Muscle of arm (tissue), 1 donor: ENCODE measurements at regions not wholly inside any gene's neighbourhood (a gene's known extent, or its start where the extent isn't known, plus 50 kb on each side); places are given as distances from the start of the nearest gene placed in this dataset.
"Not testable (repeated sequence)": the region's sequence is repeated elsewhere in the genome, so short reads cannot be mapped to it uniquely, and the experiment has no call there.

Experiments
- DNase-seq: peaks from one replicate; pipeline ENCODE4 v3.0.0-alpha.2; 2013

DNA sequence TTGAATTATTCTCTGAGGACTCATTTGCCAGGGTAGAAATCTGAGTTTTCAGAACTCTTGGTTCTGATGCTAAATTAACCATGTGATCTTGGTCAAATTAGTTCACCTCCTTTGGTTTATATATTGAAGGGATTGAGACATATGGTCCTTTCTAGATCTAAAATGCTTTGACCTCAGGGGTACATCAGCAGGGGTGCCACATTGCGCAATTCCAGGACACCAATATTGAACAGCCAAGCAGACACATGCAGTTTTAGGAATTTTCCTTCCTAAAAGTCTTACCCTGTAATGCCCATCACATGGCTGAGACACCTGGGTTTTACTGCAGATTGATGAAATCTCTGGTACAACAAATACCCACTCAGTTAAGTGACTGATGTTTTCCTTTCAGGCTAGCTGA is 254.4 kb upstream of the NCAM1 start:
- no peak for DNase-seq

DNA sequence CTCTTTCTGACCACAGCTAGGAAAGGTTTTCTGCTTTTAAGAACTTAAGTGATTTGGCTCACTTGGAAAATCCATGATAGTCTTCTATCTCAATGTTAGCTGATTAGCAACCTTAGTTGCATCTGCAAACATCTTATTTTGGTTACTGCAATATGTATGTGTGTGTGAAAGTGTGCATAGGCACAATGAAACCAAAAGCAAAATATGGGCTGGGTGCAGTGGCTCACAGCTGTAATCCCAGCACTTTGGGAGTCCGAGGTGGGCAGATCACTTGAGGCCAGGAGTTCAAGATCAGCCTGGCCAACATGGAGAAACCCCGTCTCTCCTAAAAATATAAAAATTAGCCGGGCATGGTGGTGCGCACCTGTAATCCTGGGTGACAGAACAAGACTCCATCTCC is 246.9 kb upstream of the NCAM1 start:
- not testable (repeated sequence) for DNase-seq

DNA sequence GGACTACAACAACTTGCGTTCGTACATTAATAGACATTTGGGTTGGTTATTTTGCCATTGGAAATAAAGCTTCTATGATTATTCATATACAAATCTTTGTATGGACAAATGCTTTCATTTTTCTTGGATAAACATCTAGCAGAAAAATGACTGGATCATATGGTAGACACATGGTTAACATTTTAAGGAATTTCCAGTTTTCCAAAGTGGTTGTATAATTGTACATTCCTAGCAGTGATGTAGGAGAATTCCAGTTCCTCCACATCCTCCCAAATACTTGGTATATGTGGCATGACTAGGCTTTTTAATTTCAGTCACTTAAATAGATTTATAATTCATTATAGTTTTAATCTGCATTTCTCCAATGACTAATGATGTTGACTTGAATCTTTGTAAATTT is 246.2 kb upstream of the NCAM1 start:
- DNase-seq: no peak

DNA sequence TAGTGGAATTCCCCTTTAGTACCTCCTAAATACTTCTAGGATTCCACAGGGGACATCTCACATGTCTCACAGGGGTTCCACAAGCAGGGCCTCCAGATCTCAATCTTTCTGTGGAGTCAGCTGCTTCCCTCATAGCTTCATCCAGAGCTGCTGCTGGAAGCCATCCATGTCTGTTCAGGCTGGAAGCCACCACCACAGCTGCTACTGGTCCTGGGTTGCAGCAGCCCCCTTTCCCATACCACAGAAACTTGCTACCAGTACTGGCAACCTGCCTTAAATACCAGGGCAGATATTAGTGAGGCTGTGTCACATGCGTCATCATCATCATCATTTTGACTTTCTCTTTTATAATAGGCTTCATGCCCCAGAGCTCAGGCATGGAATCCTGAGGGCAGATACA is 242.7 kb upstream of the NCAM1 start:
- peak; percentile 35 for DNase-seq

DNA sequence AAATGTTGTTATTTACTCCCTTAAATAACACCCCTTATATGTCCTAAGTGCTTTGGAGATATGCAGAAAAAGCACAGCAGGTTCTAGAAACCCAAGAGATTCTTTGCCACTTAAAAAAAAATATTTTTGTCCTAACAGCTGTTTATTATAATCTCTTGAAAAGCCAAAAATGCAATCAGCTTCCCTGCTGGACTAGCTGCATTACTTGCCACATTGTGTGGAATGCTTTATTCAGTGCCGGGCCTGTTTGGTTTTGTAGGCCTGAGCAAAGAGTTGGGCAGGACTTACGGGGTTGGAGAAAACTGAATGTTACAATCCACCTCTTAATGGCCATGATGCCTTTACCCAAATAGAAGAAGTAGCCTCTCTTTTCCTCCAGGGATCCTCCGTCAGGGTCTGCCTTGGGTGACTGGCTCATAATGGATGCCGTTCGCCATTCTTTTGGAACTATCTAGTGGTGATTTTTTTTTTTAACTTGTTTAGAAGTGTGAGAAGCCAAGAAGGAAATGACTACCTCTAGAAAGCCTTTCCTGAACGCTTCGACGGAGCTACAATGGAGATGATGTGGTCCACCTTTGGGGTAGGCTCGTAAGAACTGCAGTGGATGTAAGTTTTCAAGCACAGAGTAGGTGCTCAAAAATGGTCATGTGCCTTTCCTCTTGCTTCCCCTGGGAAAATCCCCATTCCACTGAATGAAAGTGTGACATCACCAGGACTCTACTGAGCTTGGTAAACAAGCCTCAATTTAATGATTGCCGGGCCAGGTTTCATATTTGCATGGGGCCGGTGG is 241.3 kb upstream of the NCAM1 start:
- DNase-seq: no peak

DNA sequence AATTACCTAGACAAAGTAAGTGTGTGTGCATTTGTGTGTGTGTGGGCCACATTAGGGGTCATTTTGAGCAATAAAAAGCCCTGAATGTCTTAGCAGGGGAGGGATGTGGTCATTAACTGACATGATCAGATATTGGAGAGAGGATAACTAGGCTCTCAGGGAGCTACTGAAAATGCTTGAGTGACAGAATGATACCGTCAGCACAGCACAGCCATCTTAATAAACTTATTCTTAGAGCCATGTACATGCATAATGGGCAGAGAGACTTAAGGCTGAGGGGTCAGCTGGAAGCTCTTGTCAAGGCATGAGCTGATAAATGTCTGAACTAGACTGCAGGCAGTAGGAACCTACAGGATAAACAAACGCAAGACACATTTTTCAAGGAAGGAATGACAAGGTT is 239.1 kb upstream of the NCAM1 start:
- DNase-seq: no peak

DNA sequence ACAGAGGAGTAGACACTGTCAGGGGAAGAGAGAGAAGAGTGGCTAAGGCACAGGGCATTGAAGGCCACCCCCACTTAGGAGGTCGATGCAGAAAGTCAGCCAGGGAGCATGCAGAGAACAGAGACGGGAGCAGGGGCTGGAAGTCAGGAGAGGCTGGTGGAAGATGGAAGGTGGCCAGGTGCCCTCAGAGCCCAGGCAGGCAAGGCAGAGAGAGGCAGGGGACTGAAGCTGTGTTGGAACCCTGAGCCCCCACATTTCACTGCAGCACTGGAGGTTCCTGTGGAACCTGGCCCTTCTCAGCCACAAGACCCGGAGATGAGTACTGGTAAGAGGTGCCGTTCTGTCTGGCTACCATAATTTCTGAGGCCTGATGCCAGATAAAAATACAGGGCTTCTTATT is 238.3 kb upstream of the NCAM1 start:
- no peak for DNase-seq

DNA sequence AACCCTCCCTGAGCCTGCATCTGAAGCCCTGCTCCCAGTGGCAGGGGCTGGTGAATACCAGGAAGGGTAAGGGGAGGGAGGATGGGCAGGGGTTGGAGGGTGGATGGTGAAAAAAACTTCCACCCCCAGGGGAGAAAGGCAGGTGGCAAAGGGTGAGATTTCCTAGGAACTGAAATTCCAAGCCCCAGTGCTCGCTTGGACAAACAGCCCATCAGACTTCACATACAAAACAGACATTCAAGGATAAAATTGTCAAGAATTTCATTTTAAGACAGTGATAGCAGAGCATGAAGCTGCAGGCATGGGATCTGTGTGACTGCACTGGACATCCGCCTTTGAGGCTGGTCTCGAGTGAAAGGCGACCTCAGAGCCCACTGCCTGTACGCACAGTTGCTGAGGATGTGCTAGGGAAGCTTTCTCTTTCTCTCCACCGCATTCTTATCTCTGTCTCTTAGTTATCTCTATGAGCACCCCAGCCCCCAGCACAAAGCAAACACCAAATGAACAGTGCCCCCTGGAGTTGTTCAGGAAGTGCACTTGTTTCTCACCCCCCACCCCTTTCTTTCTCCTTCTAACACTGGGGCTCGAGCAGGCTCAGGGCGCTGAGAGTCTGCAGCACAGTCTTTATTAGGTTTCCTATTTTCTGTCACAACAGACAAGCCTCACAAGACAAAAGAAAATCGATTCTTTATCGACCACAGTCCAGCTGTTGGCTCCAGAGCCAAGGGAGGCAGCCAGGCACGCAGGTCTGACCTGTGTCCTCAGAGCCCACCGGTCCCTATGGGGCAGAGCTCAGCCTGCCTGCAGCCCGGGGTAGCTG is 237.3 kb upstream of the NCAM1 start:
- no peak for DNase-seq

DNA sequence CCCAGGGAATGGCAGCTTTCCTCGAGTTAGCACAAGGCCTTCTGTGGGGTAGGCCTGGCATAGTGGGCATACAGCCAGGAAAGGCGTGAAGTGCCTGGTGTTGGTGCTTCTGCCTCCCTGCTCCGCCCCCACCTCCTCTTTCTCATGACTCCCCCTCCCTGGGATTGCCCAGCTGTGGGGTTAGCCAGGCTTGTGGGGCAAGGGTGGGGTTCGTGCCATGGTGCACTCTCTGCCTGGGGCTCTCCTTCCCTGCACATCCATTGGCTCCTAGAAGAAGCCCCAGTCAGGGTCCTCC is 236.8 kb upstream of the NCAM1 start:
- no peak for DNase-seq

DNA sequence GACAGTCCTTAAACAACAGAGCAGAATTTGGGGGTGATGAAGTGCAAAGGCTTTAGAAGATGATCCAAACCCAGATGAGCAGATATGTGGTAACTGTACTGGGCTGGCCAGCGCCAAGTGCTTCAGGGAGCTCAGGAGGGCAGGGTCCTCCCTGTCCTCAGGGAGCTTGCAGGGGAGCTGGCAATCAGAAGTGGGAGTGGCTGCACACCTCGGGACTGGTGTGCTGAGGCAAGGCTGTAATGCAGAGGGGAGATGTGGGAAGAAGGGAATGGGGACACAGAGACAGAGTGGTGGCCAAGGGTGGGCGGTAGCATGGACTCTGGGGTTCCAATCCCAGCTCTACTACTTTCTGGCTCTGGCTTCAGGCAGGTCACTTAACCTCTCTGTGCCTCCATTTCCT is 235.6 kb upstream of the NCAM1 start:
- no peak for DNase-seq

DNA sequence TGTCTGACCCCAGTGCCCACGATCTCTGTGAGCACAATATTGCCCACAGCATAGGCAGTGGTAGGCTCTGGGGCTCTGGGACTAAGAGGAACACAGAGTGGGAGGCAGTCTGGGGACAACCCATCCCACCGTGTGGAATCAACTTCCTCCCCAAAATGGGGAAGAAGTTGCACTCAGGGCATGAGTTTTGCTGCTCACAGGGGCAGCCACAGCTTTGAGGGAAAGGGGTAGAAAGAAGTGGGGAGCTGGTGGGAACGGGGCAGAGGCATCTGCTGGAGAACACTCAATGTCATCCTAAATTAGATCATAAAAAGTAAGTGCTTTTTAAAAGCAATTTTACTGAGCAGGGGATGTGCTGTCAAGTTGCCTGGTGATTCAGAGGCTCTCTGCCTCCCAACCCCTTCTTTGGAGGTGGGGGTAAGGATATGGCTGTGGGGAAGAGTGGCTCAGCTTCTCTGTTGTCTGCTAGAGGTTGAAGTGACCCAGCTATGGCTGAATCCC is 233.8 kb upstream of the NCAM1 start:
- no peak for DNase-seq

DNA sequence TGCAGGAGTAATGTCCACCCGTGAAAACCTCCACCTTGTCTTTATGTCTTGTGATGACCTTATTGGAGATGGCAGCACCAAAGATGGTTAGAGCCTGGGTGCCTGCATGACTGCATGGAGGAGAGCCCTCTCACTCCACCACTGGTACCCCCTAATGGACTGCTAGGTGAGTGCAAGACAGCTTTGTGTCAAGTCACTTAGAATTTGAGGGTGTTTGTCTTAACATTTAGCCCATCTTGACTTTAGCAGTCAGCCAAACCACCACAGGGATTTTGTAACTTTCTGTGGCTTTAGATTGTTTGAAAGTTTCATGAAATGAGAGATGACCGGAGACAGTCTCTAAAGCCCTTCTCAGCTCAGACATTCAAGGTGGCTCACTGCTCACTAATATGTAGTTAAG is 232.9 kb upstream of the NCAM1 start:
- DNase-seq: no peak

DNA sequence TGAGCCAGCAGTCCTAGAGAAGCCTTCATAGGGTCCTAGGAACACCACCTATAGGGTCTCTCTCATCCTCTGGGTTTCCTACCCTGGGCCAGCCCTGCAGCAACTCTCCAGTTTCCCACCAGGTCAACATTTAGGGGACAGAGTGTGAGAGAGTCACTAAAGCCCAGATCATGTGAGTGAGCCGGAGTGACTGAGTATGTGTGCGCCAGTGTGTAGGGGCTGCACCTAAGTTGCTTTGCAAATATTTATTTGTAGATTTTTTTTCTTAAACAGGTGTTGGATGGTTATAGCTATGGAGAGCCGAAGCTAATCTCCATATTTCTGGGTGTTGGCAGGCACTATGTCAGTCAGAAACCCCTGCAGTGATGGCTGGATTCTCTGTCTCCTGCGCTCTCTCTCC is 232.5 kb upstream of the NCAM1 start:
- DNase-seq: no peak

DNA sequence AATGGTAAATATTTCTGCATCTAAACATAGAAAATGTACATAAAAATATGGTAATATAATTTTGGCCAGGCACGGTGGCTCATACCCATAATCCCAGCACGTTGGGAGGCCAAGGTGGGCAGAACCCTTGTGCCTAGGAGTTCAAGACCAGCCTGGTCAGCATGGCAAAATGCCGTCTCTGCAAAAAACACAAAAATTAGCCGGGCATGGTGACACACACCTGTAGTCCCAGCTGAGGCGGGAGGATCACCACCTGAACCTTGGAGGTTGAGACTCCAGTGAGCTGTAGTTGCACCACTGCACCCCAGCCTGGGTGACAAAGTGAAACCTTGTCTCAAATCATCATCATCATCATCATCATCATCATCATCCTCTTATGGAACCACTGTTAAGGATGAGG is 230.6 kb upstream of the NCAM1 start:
- no peak for DNase-seq

DNA sequence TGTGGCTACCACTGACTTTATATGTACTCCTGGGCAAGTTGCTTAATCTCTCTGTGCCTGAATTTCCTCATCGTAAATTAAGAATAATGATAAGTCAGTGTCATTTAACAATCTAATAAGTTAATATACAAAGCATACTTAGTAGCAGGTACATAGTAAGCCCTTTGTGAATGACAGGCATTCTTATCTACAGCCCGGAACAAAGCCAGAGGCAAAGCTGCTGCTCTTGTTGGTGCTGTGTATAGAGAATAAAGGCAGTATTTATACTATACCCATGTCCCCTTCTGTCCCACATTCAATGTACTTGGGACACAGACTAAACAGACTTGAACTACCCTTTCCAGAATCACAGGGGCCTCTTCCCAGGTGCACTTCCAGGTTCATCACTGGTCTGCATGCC is 229.7 kb upstream of the NCAM1 start:
- no peak for DNase-seq

DNA sequence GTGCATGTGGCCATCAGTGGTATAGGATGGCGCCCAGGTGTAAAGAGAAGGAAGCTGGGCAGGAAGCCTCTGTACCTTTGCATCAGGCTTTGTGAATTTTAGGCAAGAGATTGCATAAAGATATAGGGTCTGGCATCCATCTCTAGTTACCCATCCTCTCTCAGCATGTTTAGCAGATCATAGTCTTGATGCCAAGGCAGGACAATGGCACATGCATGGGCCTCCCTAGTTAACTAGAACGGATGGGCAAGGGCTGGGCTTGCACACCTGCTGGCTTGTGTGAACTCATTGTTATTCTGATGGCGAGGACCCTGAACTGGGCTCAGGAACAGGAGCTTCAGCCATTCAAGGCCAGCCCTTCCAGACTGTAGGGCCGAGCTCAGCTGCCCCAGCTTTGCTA is 229.2 kb upstream of the NCAM1 start:
- no peak for DNase-seq

DNA sequence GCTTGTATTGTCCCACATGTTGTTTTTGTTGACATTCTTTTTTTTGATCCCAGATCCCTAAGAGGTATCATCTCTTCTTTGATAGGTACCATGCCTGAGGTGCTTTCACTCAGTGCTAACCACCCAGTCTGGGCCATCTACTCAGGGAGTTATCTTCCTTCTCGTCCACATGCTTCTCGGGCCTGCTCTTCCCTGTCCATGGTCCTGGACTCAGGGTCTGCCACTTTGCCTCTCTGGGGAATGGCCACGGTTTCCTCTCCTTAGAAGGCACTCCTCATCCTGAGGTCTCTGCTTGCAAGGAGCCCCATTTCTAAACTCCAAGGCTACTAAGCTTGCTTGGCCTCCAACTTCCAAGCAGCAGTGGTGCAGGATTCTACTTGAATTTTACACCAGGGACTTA is 227.0 kb upstream of the NCAM1 start:
- peak; percentile 45 for DNase-seq

DNA sequence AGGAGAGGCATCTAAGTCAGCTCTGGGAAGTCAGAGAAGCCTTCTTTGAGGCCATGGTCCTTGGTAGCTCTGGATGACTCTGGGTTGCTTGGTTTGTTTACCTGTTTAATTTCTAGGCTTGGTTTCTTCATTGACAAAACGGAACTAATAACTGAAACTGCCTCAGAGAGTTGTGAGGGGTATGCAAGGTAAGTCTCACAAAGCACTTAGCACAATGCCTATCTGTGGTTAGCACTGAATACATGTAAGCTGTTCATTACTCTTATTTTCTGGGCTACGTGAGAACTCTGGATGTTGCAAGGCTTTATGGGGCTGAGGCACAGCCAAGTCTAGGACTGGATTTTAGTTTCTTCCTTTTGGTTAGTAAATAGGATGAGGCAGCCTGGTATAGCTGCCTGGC is 225.8 kb upstream of the NCAM1 start:
- DNase-seq: no peak

DNA sequence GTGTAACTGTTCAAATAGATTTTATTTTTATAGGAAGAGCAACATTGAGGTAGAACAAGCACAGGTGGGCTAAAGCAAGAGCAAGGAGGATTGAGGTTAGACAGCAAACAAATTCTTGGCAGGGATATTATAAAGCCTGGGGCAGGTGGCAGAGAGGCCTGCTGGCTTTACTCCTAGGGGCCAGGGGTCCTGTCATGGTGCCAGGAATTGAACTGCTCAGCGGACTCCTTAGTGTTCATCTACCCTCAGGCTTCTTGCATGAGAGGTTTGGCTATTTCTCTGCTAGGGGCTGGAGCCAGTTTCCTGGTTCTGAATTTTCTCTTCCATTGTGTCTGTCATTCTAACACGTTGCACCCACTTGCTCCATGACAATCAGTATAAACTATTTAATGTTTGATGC is 217.2 kb upstream of the NCAM1 start:
- no peak for DNase-seq

DNA sequence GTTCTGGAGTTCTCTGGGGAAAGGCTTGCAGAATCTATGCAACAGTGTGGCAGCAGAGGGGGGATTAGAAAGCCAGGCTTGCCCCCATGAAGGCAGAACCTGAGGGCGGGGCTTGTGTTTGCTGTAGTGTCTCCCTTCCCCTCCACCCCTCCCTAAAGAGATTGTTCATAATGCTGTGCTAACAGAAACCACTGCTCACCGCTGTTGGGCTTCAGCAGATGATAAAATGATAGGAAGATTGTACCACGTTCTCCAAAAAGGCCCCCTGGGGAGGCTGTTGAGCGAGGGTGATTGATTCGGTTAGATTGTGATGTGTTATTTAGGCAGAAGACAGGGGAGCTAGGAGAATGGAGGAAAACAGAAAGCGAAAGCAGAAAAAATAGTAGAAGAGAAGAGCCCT is 215.2 kb upstream of the NCAM1 start:
- no peak for DNase-seq

DNA sequence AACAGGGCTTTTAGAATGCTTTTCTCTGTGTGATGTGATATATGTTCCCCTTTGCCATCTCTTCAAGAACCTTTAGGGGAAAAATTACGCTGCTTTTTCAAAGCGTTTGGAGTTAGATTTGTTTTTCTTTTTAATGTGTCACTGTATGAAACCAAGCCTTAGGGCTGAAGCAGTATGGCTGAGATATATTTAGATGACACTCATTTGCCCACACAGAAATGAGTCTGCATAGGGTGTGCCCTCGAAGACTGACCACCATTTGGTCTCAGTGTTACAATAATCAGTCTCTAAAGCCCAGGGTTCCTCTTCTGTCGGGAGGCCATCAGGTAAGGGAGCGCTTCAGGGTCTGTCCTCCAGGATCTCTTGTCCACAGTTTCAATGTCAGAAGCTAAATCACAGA is 213.0 kb upstream of the NCAM1 start:
- no peak for DNase-seq

DNA sequence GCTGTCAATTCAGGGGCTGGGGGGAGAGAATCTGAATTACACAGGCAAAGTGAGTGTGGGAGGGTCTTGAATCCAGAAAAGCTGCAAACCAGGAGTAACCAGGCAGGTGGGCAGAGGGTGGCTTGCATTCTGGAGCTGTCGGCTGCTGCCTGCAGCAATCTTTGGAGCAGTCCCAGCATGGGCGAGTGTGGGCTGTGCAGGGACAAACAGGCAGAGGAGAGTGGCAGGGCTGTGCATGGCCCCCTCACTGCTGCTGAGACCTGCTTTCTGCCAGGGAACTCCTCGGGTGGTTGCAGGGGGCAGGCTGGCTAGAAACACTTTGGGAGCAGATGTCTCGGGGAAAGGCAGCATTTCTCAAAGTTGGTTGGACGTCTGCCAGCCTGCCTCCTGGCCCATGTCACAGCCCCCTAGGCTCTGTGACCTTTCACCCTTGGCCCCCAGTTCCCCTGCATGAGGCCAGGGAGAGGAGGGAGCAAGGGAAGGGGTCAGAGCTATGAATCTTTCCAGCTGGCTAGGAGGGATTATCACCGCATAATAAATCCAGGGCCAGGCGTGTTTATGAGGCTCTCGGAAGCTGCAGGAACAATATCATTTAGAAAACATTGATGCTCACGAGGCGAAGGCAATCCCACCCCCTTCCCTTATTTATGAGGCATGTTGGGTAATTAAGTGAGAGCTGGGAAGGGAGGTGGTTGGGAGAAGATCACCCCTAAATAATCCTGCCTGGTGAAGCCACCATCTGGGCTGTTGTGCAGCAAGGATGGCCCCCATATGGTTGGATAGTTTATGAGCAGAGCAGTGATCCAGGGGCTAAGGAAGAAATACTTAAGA is 212.3 kb upstream of the NCAM1 start:
- DNase-seq: no peak

DNA sequence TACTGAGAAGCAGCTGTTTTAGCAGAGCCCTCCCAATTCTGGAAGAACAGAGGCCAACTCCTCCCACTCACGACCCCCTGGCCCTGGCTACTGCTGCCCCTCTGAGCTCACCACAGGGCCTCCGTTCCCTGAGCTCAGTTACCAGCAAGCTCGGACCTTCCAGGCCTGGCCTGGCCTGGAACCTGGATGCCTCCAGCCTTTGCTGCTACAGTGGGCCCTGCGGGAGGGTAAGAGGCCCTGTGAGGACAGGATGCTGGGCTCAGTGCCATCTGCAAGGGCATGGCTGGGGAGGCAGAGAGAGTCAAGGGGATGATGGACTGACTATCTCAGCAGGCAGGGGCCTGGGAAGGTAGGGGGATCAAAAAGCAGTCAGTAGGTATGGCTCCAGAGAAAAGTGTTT is 209.9 kb upstream of the NCAM1 start:
- DNase-seq: no peak
